ENCODE measurements at regions not wholly inside any gene's neighbourhood (a gene's known extent, or its start where the extent isn't known, plus 50 kb on each side); places are given as distances from the start of the nearest gene placed in this dataset.

- Histone ChIP-seq H3K4me1 (no peaks in the 10 kb centered on the region), H3K36me3 (ENCODE audit: control insufficient read depth, insufficient read depth, low read length) (no peaks in the 10 kb centered on the region), H3K27me3 (replicated peaks; ENCODE audit: control insufficient read depth, insufficient read depth, low read length) (no peaks in the 10 kb centered on the region), H3K4me3 (ENCODE audit: low read depth, low read length) (no peak overlapping the region), H3K9me3 (no peaks in the 10 kb centered on the region)
- peaks cover 10% of the 10 kb centered on the region for H3K27me3 Mint-ChIP-seq (ENCODE audit: insufficient read depth, unreplicated experiment)
- TF ChIP-seq, protein P1, sequence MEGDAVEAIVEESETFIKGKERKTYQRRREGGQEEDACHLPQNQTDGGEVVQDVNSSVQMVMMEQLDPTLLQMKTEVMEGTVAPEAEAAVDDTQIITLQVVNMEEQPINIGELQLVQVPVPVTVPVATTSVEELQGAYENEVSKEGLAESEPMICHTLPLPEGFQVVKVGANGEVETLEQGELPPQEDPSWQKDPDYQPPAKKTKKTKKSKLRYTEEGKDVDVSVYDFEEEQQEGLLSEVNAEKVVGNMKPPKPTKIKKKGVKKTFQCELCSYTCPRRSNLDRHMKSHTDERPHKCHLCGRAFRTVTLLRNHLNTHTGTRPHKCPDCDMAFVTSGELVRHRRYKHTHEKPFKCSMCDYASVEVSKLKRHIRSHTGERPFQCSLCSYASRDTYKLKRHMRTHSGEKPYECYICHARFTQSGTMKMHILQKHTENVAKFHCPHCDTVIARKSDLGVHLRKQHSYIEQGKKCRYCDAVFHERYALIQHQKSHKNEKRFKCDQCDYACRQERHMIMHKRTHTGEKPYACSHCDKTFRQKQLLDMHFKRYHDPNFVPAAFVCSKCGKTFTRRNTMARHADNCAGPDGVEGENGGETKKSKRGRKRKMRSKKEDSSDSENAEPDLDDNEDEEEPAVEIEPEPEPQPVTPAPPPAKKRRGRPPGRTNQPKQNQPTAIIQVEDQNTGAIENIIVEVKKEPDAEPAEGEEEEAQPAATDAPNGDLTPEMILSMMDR (IDR thresholded peaks at IDR 0.05; ENCODE audit: insufficient read depth in 1 of 2, low read depth in 1 of 2, low read length in 1 of 2, severe bottlenecking in 1 of 2, unreplicated experiment in 1 of 2), result no peak
- no peaks in the 10 kb centered on the region for H3K9me3 Mint-ChIP-seq (ENCODE audit: unreplicated experiment)
- H3K4me3 Mint-ChIP-seq (ENCODE audit: unreplicated experiment), result no peak overlapping the region
- CTCF ChIA-PET, result no interaction called here
- H3K4me1 Mint-ChIP-seq (ENCODE audit: low read depth, unreplicated experiment), result no peaks in the 10 kb centered on the region
- H3K27ac Mint-ChIP-seq (ENCODE audit: unreplicated experiment), result no peak overlapping the region
- no peaks in the 10 kb centered on the region for H3K36me3 Mint-ChIP-seq (ENCODE audit: insufficient read depth, unreplicated experiment)
- DNase-seq, result no peak
- intact Hi-C loops (cut with micrococcal nuclease; ENCODE audit: unreplicated experiment), result no loop called here
- POLR2A ChIA-PET, result no interaction called here
- no TSS peak for BruUV-seq (replicated peaks)
Observed at GRCh38 chr5:54736003-54736797, 218.6 kb downstream of the SNX18 start.

- Histone ChIP-seq H3K27me3 (replicated peaks; ENCODE audit: control insufficient read depth, insufficient read depth, low read length) (no peaks in the 10 kb centered on the region), H3K9me3 (no peaks in the 10 kb centered on the region), H3K36me3 (ENCODE audit: control insufficient read depth, insufficient read depth, low read length) (no peaks in the 10 kb centered on the region), H3K4me3 (ENCODE audit: low read depth, low read length) (no peak overlapping the region), H3K4me1 (no peaks in the 10 kb centered on the region)
- CTCF ChIA-PET, result interaction anchor here (0.7 kb wide), 1 partner anchor 215 kb away, joined by 3 read pairs; the partner anchor contains the start of gene SNX18
- no peaks in the 10 kb centered on the region for H3K9me3 Mint-ChIP-seq (ENCODE audit: unreplicated experiment)
- no peak overlapping the region for H3K27ac Mint-ChIP-seq (ENCODE audit: unreplicated experiment)
- no peaks in the 10 kb centered on the region for H3K4me1 Mint-ChIP-seq (ENCODE audit: low read depth, unreplicated experiment)
- intact Hi-C loops (cut with micrococcal nuclease; ENCODE audit: unreplicated experiment), result no loop called here
- peaks cover 4% of the 10 kb centered on the region for H3K27me3 Mint-ChIP-seq (ENCODE audit: insufficient read depth, unreplicated experiment)
- H3K4me3 Mint-ChIP-seq (ENCODE audit: unreplicated experiment), result no peak overlapping the region
- no TSS peak for BruUV-seq (replicated peaks)
- DNase-seq, result no peak
- no peaks in the 10 kb centered on the region for H3K36me3 Mint-ChIP-seq (ENCODE audit: insufficient read depth, unreplicated experiment)
- TF ChIP-seq, protein P1 (IDR thresholded peaks at IDR 0.05; ENCODE audit: insufficient read depth in 1 of 2, low read depth in 1 of 2, low read length in 1 of 2, severe bottlenecking in 1 of 2, unreplicated experiment in 1 of 2), result no peak
- POLR2A ChIA-PET, result no interaction called here
Observed at GRCh38 chr5:54733101-54733500, 215.5 kb downstream of the SNX18 start.

GRCh38 chr5:54732108-54732507 lies 214.5 kb downstream of the SNX18 start:
- no peaks in the 10 kb centered on the region for H3K27me3 ChIP-seq (replicated peaks; ENCODE audit: control insufficient read depth, insufficient read depth, low read length)
- H3K9me3 Mint-ChIP-seq (ENCODE audit: unreplicated experiment), result no peaks in the 10 kb centered on the region
- H3K27ac Mint-ChIP-seq (ENCODE audit: unreplicated experiment), result no peak overlapping the region
- no peaks in the 10 kb centered on the region for H3K4me1 ChIP-seq
- no peak overlapping the region for H3K4me3 Mint-ChIP-seq (ENCODE audit: unreplicated experiment)
- no peaks in the 10 kb centered on the region for H3K4me1 Mint-ChIP-seq (ENCODE audit: low read depth, unreplicated experiment)
- no peaks in the 10 kb centered on the region for H3K36me3 ChIP-seq (ENCODE audit: control insufficient read depth, insufficient read depth, low read length)
- TF ChIP-seq, protein P1 (IDR thresholded peaks at IDR 0.05; ENCODE audit: insufficient read depth in 1 of 2, low read depth in 1 of 2, low read length in 1 of 2, severe bottlenecking in 1 of 2, unreplicated experiment in 1 of 2), result no peak
- BruUV-seq (replicated peaks), result no TSS peak
- H3K4me3 ChIP-seq (ENCODE audit: low read depth, low read length), result no peak overlapping the region
- DNase-seq, result no peak
- H3K36me3 Mint-ChIP-seq (ENCODE audit: insufficient read depth, unreplicated experiment), result no peaks in the 10 kb centered on the region
- CTCF ChIA-PET, result no interaction called here
- intact Hi-C loops (cut with micrococcal nuclease; ENCODE audit: unreplicated experiment), result no loop called here
- H3K9me3 ChIP-seq, result no peaks in the 10 kb centered on the region
- POLR2A ChIA-PET, result no interaction called here
- peaks cover 4% of the 10 kb centered on the region for H3K27me3 Mint-ChIP-seq (ENCODE audit: insufficient read depth, unreplicated experiment)
